PC-3 (cell line): ENCODE measurements at regions not wholly inside any gene's neighbourhood (a gene's known extent, or its start where the extent isn't known, plus 50 kb on each side); places are given as distances from the start of the nearest gene placed in this dataset.

Source experiments
- EZH2 ChIP-seq: fragments of 300-600 bp; sonication (generic); IDR thresholded peaks from one replicate; pipeline ENCODE4 v1.6.1; 2017; ENCODE audit warnings: antibody characterized with exemption, mild to moderate bottlenecking, low read length; ENCODE audit not compliant: unreplicated experiment
- EZH2phosphoT487 ChIP-seq: fragments of 300-600 bp; sonication (generic); IDR thresholded peaks from 2 replicates; pipeline ENCODE4 v1.6.1; 2018; ENCODE audit warnings: mild to moderate bottlenecking, antibody characterized with exemption, low read length, borderline replicate concordance
- TF ChIP-seq, protein P1 (sequence below): fragments of 300-600 bp; sonication (generic); conservative IDR thresholded peaks from 2 replicates; pipeline ENCODE4 v1.5.1; 2017; ENCODE audit warnings: antibody characterized with exemption, low read depth, mild to moderate bottlenecking, low read length

- TF ChIP-seq, protein P1, sequence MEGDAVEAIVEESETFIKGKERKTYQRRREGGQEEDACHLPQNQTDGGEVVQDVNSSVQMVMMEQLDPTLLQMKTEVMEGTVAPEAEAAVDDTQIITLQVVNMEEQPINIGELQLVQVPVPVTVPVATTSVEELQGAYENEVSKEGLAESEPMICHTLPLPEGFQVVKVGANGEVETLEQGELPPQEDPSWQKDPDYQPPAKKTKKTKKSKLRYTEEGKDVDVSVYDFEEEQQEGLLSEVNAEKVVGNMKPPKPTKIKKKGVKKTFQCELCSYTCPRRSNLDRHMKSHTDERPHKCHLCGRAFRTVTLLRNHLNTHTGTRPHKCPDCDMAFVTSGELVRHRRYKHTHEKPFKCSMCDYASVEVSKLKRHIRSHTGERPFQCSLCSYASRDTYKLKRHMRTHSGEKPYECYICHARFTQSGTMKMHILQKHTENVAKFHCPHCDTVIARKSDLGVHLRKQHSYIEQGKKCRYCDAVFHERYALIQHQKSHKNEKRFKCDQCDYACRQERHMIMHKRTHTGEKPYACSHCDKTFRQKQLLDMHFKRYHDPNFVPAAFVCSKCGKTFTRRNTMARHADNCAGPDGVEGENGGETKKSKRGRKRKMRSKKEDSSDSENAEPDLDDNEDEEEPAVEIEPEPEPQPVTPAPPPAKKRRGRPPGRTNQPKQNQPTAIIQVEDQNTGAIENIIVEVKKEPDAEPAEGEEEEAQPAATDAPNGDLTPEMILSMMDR, result no peak
- TF ChIP-seq EZH2phosphoT487 (no peak), EZH2 (no peak)
Measured at GRCh38 chr15:93422476-93422875, 333.5 kb upstream of the RGMA start.
